Activated CD4-positive, alpha-beta T cell treated with anti-CD3 and anti-CD28 coated beads for 36 hours (primary cell): ENCODE measurements at regions not wholly inside any gene's neighbourhood (a gene's known extent, or its start where the extent isn't known, plus 50 kb on each side); places are given as distances from the start of the nearest gene placed in this dataset.

Source experiments
- ATAC-seq: fragments of 200-7000 bp; cut with Tn5 transposase; one replicate; pipeline ENCODE4 v1.10.0; 2021; ENCODE audit warnings: mild to moderate bottlenecking, moderate library complexity
- CTCF ChIA-PET: fragments of 350-600 bp; sonication (Branson Sonifier 250); formaldehyde crosslinking; loops from one replicate; lab custom pipeline; 2021; ENCODE audit warnings: antibody characterized with exemption; lab: Charles Lee
- POLR2A ChIA-PET: fragments of 350-600 bp; sonication (Branson Sonifier 250); formaldehyde crosslinking; loops from one replicate; lab custom pipeline; 2021; ENCODE audit warnings: antibody characterized with exemption, inconsistent platforms; lab: Charles Lee
- DNase-seq: peaks from one replicate; pipeline ENCODE4 v3.0.0-alpha.2; 2020
- H3K27ac Mint-ChIP-seq: one replicate; pipeline ENCODE4 v1.8.0; 2021; ENCODE audit warnings: mixed read lengths
- H3K27me3 Mint-ChIP-seq: one replicate; pipeline ENCODE4 v1.8.0; 2021; ENCODE audit warnings: mixed read lengths
- H3K36me3 Mint-ChIP-seq: one replicate; pipeline ENCODE4 v1.8.0; 2021; ENCODE audit warnings: low read depth, mixed read lengths
- H3K4me1 Mint-ChIP-seq: one replicate; pipeline ENCODE4 v1.8.0; 2021; ENCODE audit warnings: mixed read lengths
- H3K4me3 Mint-ChIP-seq: one replicate; pipeline ENCODE4 v1.8.0; 2021; ENCODE audit warnings: mild to moderate bottlenecking, moderate library complexity, mixed read lengths
- H3K9me3 Mint-ChIP-seq: one replicate; pipeline ENCODE4 v1.8.0; 2021; ENCODE audit warnings: low read depth, mixed read lengths
- intact Hi-C, 2 experiments: fragments of 100-400 bp; cut with DNase I in 1 of 2; cut with micrococcal nuclease in 1 of 2; formaldehyde crosslinking; loops; one replicate each; pipeline versions ENCODE4 v1.14.2 to v1.15.1; 2022 to 2024; cut with DNase I, micrococcal nuclease

GRCh38 chr19:30757837-30758617 lies 385.8 kb downstream of the ZNF536 start:
- H3K27me3 Mint-ChIP-seq = peaks cover 4% of the 10 kb centered on the region
- peaks cover 2% of the 10 kb centered on the region for H3K9me3 Mint-ChIP-seq
- POLR2A ChIA-PET = no interaction called here
- H3K4me3 Mint-ChIP-seq = no peak overlapping the region
- no peak for DNase-seq
- no peak for ATAC-seq
- H3K27ac Mint-ChIP-seq = no peak overlapping the region
- CTCF ChIA-PET = interaction anchor here (0.6 to 0.7 kb wide), 2 partner anchors 75 to 1466 kb away, joined by 3 read pairs; no protein-coding TSS in a partner anchor
- intact Hi-C loops = no loop called here
- H3K36me3 Mint-ChIP-seq = no peaks in the 10 kb centered on the region
- no peaks in the 10 kb centered on the region for H3K4me1 Mint-ChIP-seq

GRCh38 chr19:30757104-30757836 lies 385.1 kb downstream of the ZNF536 start:
- H3K4me3 Mint-ChIP-seq = no peak overlapping the region
- H3K27ac Mint-ChIP-seq = no peak overlapping the region
- no peaks in the 10 kb centered on the region for H3K4me1 Mint-ChIP-seq
- ChIA-PET CTCF (interaction anchor here (0.6 to 0.7 kb wide), 2 partner anchors 75 to 1467 kb away, joined by 3 read pairs; no protein-coding TSS in a partner anchor), POLR2A (no interaction called here)
- no peaks in the 10 kb centered on the region for H3K36me3 Mint-ChIP-seq
- peaks cover 4% of the 10 kb centered on the region for H3K27me3 Mint-ChIP-seq
- DNase-seq (no peak), ATAC-seq (no peak)
- H3K9me3 Mint-ChIP-seq = peaks cover 2% of the 10 kb centered on the region
- intact Hi-C loops = no loop called here

GRCh38 chr19:30755581-30755980 lies 383.4 kb downstream of the ZNF536 start:
- Mint-ChIP-seq H3K4me1 (no peaks in the 10 kb centered on the region), H3K4me3 (no peak overlapping the region), H3K27me3 (peaks cover 7% of the 10 kb centered on the region), H3K9me3 (peaks cover 4% of the 10 kb centered on the region), H3K27ac (no peak overlapping the region), H3K36me3 (no peaks in the 10 kb centered on the region)
- ATAC-seq = no peak
- CTCF ChIA-PET = no interaction called here
- intact Hi-C loops = no loop called here
- DNase-seq = no peak
- POLR2A ChIA-PET = no interaction called here

- Mint-ChIP-seq H3K9me3 (peaks cover 13% of the 10 kb centered on the region), H3K27ac (no peak overlapping the region), H3K27me3 (peaks cover 7% of the 10 kb centered on the region), H3K4me1 (no peaks in the 10 kb centered on the region), H3K36me3 (no peaks in the 10 kb centered on the region), H3K4me3 (no peak overlapping the region)
- DNase-seq (no peak), ATAC-seq (no peak)
- intact Hi-C loops = no loop called here
- POLR2A ChIA-PET = no interaction called here
- CTCF ChIA-PET = no interaction called here
Observed at GRCh38 chr19:30754162-30754561, 382.0 kb downstream of the ZNF536 start.

- Mint-ChIP-seq H3K4me1 (no peaks in the 10 kb centered on the region), H3K9me3 (peaks cover 13% of the 10 kb centered on the region), H3K27me3 (peaks cover 5% of the 10 kb centered on the region), H3K27ac (no peak overlapping the region), H3K4me3 (no peak overlapping the region), H3K36me3 (no peaks in the 10 kb centered on the region)
- DNase-seq (no peak), ATAC-seq (no peak)
- intact Hi-C loops = no loop called here
- ChIA-PET CTCF (no interaction called here), POLR2A (no interaction called here)
Observed at GRCh38 chr19:30752876-30753275, 380.7 kb downstream of the ZNF536 start.

GRCh38 chr19:30752201-30752600 lies 380.0 kb downstream of the ZNF536 start:
- CTCF ChIA-PET = interaction anchor here (0.6 kb wide), 1 partner anchor 951 kb away, joined by 3 read pairs; no protein-coding TSS in a partner anchor
- H3K27me3 Mint-ChIP-seq = peaks cover 5% of the 10 kb centered on the region
- POLR2A ChIA-PET = no interaction called here
- H3K4me1 Mint-ChIP-seq = no peaks in the 10 kb centered on the region
- intact Hi-C loops = no loop called here
- peaks cover 13% of the 10 kb centered on the region for H3K9me3 Mint-ChIP-seq
- no peak overlapping the region for H3K4me3 Mint-ChIP-seq
- H3K27ac Mint-ChIP-seq = no peak overlapping the region
- no peak for DNase-seq
- no peaks in the 10 kb centered on the region for H3K36me3 Mint-ChIP-seq
- ATAC-seq = no peak

GRCh38 chr19:30745476-30745985 lies 373.3 kb downstream of the ZNF536 start:
- ATAC-seq (no peak), DNase-seq (no peak)
- CTCF ChIA-PET = no interaction called here
- no peak overlapping the region for H3K27ac Mint-ChIP-seq
- H3K36me3 Mint-ChIP-seq = no peaks in the 10 kb centered on the region
- no peaks in the 10 kb centered on the region for H3K4me1 Mint-ChIP-seq
- no peak overlapping the region for H3K4me3 Mint-ChIP-seq
- intact Hi-C loops = no loop called here
- POLR2A ChIA-PET = no interaction called here
- H3K9me3 Mint-ChIP-seq = peaks cover 9% of the 10 kb centered on the region
- H3K27me3 Mint-ChIP-seq = peaks cover 8% of the 10 kb centered on the region

GRCh38 chr19:30744741-30745475 lies 372.7 kb downstream of the ZNF536 start:
- Mint-ChIP-seq H3K36me3 (no peaks in the 10 kb centered on the region), H3K27me3 (peaks cover 8% of the 10 kb centered on the region), H3K9me3 (peaks cover 4% of the 10 kb centered on the region), H3K4me1 (no peaks in the 10 kb centered on the region), H3K4me3 (no peak overlapping the region), H3K27ac (no peak overlapping the region)
- CTCF ChIA-PET = no interaction called here
- intact Hi-C loops = no loop called here
- DNase-seq (no peak), ATAC-seq (no peak)
- POLR2A ChIA-PET = no interaction called here

- ChIA-PET CTCF (interaction anchor here (0.6 kb wide), 1 partner anchor 56 kb away, joined by 3 read pairs; no protein-coding TSS in a partner anchor), POLR2A (no interaction called here)
- peaks cover 8% of the 10 kb centered on the region for H3K27me3 Mint-ChIP-seq
- H3K4me1 Mint-ChIP-seq = no peaks in the 10 kb centered on the region
- H3K27ac Mint-ChIP-seq = no peak overlapping the region
- ATAC-seq (no peak), DNase-seq (no peak)
- no peak overlapping the region for H3K4me3 Mint-ChIP-seq
- intact Hi-C loops = no loop called here
- no peaks in the 10 kb centered on the region for H3K36me3 Mint-ChIP-seq
- H3K9me3 Mint-ChIP-seq = no peaks in the 10 kb centered on the region
Observed at GRCh38 chr19:30743702-30744101, 371.5 kb downstream of the ZNF536 start.

GRCh38 chr19:30743011-30743410 lies 370.8 kb downstream of the ZNF536 start:
- DNase-seq (no peak), ATAC-seq (no peak)
- H3K9me3 Mint-ChIP-seq = no peaks in the 10 kb centered on the region
- peaks cover 10% of the 10 kb centered on the region for H3K27me3 Mint-ChIP-seq
- intact Hi-C loops = no loop called here
- CTCF ChIA-PET = interaction anchor here (0.5 to 0.6 kb wide), 2 partner anchors 56 to 1629 kb away, joined by 3 read pairs; no protein-coding TSS in a partner anchor
- H3K36me3 Mint-ChIP-seq = no peaks in the 10 kb centered on the region
- H3K27ac Mint-ChIP-seq = no peak overlapping the region
- no peak overlapping the region for H3K4me3 Mint-ChIP-seq
- POLR2A ChIA-PET = no interaction called here
- no peaks in the 10 kb centered on the region for H3K4me1 Mint-ChIP-seq

- ATAC-seq = no peak
- Mint-ChIP-seq H3K27me3 (peaks cover 10% of the 10 kb centered on the region), H3K9me3 (no peaks in the 10 kb centered on the region), H3K27ac (no peak overlapping the region), H3K4me3 (no peak overlapping the region), H3K36me3 (no peaks in the 10 kb centered on the region), H3K4me1 (no peaks in the 10 kb centered on the region)
- DNase-seq = no peak
- ChIA-PET CTCF (interaction anchor here (0.5 kb wide), 1 partner anchor 1630 kb away, joined by 3 read pairs; no protein-coding TSS in a partner anchor), POLR2A (no interaction called here)
- intact Hi-C loops = no loop called here
Observed at GRCh38 chr19:30742406-30742938, 370.3 kb downstream of the ZNF536 start.
